Right forelimb (tissue), 1 donor: ENCODE measurements at regions not wholly inside any gene's neighbourhood (a gene's known extent, or its start where the extent isn't known, plus 50 kb on each side); places are given as distances from the start of the nearest gene placed in this dataset.
"Not testable (repeated sequence)": the region's sequence is repeated elsewhere in the genome, so short reads cannot be mapped to it uniquely, and the experiment has no call there.

Experiments
- DNase-seq: peaks from one replicate; pipeline ENCODE4 v3.0.0-alpha.2; 2018

DNA sequence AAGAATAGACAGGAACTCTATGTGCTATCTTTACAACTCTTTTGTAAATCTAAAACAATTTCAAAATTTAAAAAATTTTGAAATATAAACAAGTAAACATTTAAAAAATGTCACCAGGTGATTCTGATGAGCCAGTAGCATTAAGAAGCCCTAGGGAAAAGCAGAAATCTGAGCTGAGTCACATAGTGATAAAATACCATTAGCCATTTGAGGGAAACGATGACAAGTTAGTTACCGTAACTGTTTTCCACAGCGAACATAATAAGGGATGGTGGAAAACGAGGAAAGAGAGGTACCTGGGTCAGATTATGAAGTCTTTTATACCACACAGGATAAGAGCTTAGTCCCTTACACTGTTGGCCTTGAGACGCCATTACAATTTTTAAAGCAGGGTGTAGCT is 55.5 kb downstream of the PRR15 start:
- DNase-seq: no peak

DNA sequence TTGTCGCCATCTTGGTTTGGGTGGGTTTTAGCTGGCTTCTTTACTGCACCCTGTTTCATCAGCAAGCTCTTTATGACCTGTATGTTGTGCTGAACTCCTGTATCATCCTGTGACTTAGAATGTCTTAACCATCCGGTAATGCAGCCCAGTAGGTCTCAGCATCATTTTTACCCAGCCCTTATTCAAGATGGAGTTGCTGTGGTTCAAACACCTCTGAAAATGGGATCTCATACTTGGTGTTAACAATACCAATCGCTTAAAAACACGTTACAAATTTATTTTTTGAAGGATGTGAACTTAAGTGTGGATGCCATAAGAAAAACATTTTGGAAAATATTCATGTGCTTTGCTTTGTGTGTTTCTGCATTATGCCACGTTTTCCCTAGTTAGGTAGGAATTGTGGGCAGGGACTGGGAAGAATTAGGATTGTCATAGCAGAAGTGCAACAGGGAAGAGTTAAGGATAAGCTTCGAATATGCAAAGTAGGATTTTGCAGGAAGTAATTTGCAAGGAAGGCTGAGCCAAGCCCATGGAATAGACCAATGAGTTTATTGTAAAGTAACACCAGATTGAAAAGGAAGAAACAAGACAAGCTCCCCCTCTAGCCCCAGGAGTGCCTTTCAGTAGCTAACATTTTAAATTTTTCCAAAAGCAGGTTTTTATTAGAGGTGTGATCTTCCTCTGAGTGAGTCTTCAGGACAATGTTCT is 56.4 kb downstream of the PRR15 start:
- DNase-seq: no peak

GRCh38 chr7:29620556-29620930 is 56.9 kb downstream of the PRR15 start:
- no peak for DNase-seq

DNA sequence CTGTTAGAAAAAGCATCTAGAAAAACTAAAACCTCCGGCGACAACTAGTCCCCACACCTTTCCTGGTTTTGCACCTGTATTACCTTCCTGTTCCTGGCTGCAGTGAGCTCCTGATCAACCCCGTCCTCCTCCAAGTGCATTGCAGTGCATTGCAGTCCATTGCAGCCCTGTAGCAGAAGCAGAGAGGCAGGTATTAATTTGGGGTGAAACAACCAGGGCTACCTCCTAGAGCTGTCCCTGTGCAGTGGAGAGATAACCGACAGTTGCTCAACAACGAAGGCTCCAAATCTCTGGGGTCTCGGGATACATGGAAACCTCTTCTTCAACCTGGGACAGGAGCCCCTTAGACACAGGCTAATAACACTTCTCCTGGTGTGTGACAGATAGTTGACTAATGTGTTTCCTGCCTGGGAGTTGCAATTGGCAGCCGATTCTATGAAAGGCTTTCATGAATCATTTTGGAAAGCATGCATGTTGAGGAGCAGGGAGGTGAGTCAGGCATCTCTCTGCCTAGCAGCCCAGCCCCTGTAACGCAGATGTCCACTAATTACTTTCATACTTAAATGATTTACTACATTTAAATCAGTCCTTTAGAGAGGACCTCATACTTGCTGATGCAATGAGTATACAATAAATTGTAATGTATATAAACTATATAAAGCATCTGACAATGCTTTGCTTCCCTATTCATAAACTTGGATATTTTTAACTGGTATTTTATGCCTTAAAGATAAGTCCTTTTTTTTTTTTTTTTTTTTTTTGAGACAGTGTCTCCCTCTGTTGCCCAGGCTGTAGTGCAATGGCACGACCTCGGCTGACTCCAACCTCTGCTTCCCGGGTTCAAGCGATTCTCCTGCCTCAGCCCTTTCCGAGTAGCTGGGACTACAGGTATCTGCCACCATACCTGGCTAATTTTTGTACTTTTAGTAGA is 59.0 kb downstream of the PRR15 start:
- no peak for DNase-seq

GRCh38 chr7:29623973-29624372 is 60.3 kb downstream of the PRR15 start:
- no peak for DNase-seq

- DNase-seq: no peak
These were observed 63.1 kb downstream of the PRR15 start for GRCh38 chr7:29626730-29627129.

DNA sequence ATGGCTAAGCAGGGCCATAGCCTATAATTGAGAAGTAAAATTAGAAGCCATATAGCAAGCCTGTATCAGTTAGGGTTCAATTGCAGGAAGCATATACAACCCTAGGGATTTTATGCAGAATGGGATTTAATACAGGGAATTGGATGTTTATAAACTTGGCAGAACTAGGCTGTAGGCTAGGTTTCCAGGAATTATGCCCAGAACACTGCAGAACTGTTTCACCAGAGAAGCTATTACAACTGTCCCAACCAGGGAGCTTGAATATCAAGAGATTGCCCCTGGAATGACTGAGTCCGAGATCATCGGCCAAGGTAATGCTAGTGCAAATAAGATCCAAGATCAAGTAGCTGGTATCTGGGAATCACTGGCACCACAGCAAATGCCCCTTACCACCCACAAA is 64.0 kb downstream of the PRR15 start:
- no peak for DNase-seq

DNA sequence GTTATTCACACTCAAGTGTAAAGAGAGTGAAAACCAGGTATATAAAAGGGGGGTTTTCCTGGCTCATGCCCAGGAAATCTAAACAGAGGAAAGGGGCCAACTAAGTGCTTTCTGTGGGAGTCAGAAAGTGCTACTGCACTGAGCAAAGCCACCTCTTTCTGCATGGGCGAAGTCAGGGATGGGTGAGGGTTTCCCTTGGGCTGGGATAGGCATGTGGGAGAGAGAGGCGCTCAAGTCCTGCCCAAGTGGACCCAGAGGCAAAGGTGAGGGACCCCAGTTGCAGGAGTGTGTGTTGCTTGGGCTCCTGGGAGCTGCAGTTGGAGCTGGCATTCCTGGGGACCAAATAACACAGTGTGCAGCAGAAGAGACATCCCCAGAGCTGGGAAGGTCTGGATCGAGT is 65.9 kb downstream of the PRR15 start:
- no peak for DNase-seq

GRCh38 chr7:29635067-29636008 is 71.7 kb downstream of the PRR15 start:
- not testable (repeated sequence) for DNase-seq

DNA sequence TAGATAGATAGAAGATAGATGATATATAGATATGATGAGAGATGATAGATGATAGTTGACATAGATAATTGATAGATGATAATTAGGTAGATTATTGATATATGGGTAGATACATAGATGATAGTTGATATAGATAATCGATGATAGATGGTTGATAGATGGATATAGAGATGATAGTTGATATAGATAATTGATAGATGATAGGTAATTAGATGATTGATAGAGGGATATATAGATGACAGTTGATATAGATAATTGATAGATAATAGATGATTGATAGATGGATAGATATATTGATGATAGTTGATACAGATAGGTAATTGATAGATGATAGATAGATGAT is 72.3 kb downstream of the PRR15 start:
- no peak for DNase-seq

GRCh38 chr7:29637374-29637773 is 73.7 kb downstream of the PRR15 start:
- DNase-seq: no peak

DNA sequence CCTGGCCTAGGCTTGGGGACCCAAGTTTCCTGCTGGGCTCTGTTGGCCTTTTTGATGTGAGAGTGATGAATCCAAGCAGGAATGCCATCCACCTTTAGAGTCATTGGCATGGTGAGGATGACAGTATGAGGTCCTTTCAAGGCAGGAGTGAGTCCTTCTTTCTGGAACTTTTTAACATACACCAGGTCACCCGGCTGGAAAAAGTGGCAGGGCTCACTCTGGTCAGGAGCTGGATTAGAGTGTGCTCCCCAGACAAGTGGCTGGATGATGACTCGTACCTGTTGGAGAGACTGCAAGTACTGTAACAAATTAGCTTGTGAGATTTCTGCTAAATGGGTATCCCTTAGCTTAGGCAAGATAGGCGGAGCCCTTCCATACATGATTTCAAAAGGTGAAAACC is 75.2 kb downstream of the PRR15 start:
- DNase-seq: not testable (repeated sequence)

- DNase-seq: no peak
These were observed 75.8 kb downstream of the PRR15 start for GRCh38 chr7:29639386-29639785.

GRCh38 chr7:29639886-29640595 is 76.4 kb downstream of the PRR15 start:
- no peak for DNase-seq

DNA sequence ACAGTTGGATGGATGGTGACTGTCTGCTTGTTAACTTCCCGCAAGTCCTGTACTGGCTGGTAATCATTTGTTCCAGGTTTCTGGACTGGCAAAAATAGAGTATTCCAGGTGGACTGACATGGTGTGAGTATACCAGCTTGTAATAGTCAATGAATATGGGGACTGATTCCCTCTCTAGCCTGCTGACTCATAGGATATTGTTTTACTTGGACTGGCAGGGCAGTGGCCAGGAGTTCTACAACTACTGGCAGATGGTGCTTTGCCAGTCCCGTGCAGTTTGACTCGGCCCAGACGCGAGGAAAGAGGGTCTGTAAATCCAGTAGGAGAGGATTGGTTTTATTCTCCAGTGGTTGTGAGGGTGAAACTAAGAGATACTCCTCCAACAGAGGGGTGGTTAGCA is 78.0 kb downstream of the PRR15 start:
- no peak for DNase-seq

- no peak for DNase-seq
These were observed 79.0 kb downstream of the PRR15 start for GRCh38 chr7:29642494-29643155.

GRCh38 chr7:29646116-29646515 is 82.5 kb downstream of the PRR15 start:
- not testable (repeated sequence) for DNase-seq

- no peak for DNase-seq
These were observed 83.5 kb downstream of the PRR15 start for GRCh38 chr7:29647020-29647654.

DNA sequence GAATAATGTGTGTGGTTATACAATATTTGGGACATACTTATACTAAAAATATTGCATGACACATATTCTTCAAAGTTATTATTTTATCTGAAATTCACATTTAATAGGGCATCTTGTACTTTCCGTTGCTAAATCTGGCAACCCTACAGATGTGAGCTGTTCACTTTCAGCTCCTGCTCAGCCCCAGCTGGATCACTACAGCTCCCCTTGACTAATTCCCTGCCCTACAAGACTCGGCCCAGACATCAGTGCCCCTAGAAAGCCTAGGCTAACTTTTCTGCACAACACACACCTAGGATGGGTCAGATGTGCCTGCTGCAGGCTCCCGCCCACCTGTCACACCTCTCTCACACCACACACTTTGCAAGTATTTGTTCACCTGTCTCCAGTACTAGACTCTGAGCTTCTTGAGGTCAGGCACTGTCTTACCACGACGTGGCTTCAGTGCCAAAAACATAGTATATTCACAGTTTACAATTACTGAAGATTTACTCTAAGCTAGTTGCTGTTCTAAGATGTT is 84.1 kb downstream of the PRR15 start:
- not testable (repeated sequence) for DNase-seq

- no peak for DNase-seq
These were observed 85.5 kb downstream of the PRR15 start for GRCh38 chr7:29649028-29649716.

DNA sequence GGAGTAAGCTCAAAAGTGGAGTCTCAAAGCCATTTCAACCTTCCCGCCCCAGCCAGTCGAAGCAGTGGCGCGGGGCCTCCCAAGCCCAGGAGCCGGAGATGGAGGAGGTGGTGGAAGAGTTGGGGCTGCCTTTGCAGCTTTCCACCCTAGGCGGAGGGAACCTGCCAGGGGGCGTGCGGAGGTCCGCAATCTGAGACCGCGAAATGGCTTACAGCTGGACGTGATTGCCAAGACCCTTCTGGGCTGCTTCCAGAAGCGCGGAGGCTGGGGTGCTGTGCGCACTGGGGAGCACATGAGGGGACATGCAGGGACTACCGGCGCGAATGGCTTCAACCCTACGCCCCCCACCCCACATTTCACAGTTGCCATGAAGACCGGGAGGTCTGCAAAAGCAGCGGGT is 86.2 kb downstream of the PRR15 start:
- no peak for DNase-seq
